RWPE2 (cell line): ENCODE measurements at regions not wholly inside any gene's neighbourhood (a gene's known extent, or its start where the extent isn't known, plus 50 kb on each side); places are given as distances from the start of the nearest gene placed in this dataset.

ENCODE experiments used
- ATAC-seq: fragments of 200-7000 bp; cut with Tn5 transposase; 3 replicates; pipeline ENCODE4 v1.9.1; 2021; ENCODE audit warnings: low read depth
- DNase-seq: peaks from one replicate; pipeline ENCODE4 v3.0.0-alpha.2; 2020; ENCODE audit warnings: low spot score
- H3K27ac ChIP-seq: fragments of 450-650 bp; 2 replicates; pipeline ENCODE4 v1.5.1; 2017; ENCODE audit warnings: mild to moderate bottlenecking; ENCODE audit not compliant: poor library complexity, severe bottlenecking
- H3K27me3 ChIP-seq: fragments of 250-450 bp; sonication (Bioruptor Pico); 2 replicates; pipeline ENCODE4 v1.5.1; 2021; ENCODE audit warnings: mild to moderate bottlenecking, moderate library complexity; ENCODE audit not compliant: insufficient read depth, poor library complexity, severe bottlenecking
- H3K36me3 ChIP-seq: fragments of 250-450 bp; sonication (Bioruptor Pico); 2 replicates; pipeline ENCODE4 v1.5.1; 2020; ENCODE audit warnings: low read depth, mild to moderate bottlenecking, moderate library complexity
- H3K4me1 ChIP-seq: fragments of 250-450 bp; sonication (Bioruptor Pico); 2 replicates; pipeline ENCODE4 v1.5.1; 2021; ENCODE audit warnings: mild to moderate bottlenecking, moderate library complexity; ENCODE audit not compliant: insufficient read depth, poor library complexity, severe bottlenecking
- H3K4me3 ChIP-seq: fragments of 250-450 bp; sonication (Bioruptor Pico); 2 replicates; pipeline ENCODE4 v1.5.1; 2021; ENCODE audit warnings: mild to moderate bottlenecking, moderate library complexity; ENCODE audit not compliant: severe bottlenecking
- H3K9me3 ChIP-seq: fragments of 250-450 bp; sonication (Bioruptor Pico); 2 replicates; pipeline ENCODE4 v1.5.1; 2021; ENCODE audit warnings: mild to moderate bottlenecking, moderate library complexity; ENCODE audit not compliant: severe bottlenecking
- CTCF ChIP-seq: fragments of 450-650 bp; IDR thresholded peaks from one replicate; pipeline ENCODE4 v1.5.1; 2017; ENCODE audit warnings: mild to moderate bottlenecking, moderate library complexity; ENCODE audit not compliant: poor library complexity, severe bottlenecking

- Histone ChIP-seq H3K4me1 (no peaks in the 10 kb centered on the region), H3K4me3 (no peak overlapping the region), H3K27ac (no peak overlapping the region), H3K36me3 (no peaks in the 10 kb centered on the region), H3K27me3 (peaks cover 43% of the 10 kb centered on the region), H3K9me3 (no peaks in the 10 kb centered on the region)
- ATAC-seq (no peak), DNase-seq (no peak)
- TF ChIP-seq CTCF, result no peak
Measured at GRCh38 chr6:168194732-168195567, 115.9 kb upstream of the FRMD1 start.

- TF ChIP-seq CTCF, result no peak
- ATAC-seq (no peak), DNase-seq (no peak)
- H3K36me3 ChIP-seq, result no peaks in the 10 kb centered on the region
- peaks cover 43% of the 10 kb centered on the region for H3K27me3 ChIP-seq
- H3K9me3 ChIP-seq, result no peaks in the 10 kb centered on the region
- H3K4me3 ChIP-seq, result no peak overlapping the region
- H3K4me1 ChIP-seq, result no peaks in the 10 kb centered on the region
- no peak overlapping the region for H3K27ac ChIP-seq
Measured at GRCh38 chr6:168193816-168194721, 115.1 kb upstream of the FRMD1 start.

GRCh38 chr6:168192901-168193815 is 114.1 kb upstream of the FRMD1 start:
- DNase-seq (no peak), ATAC-seq (no peak)
- H3K36me3 ChIP-seq, result no peaks in the 10 kb centered on the region
- H3K9me3 ChIP-seq, result no peaks in the 10 kb centered on the region
- no peak for TF ChIP-seq CTCF
- H3K27me3 ChIP-seq, result peaks cover 43% of the 10 kb centered on the region
- no peaks in the 10 kb centered on the region for H3K4me1 ChIP-seq
- no peak overlapping the region for H3K27ac ChIP-seq
- H3K4me3 ChIP-seq, result no peak overlapping the region

- Histone ChIP-seq H3K4me3 (no peak overlapping the region), H3K4me1 (no peaks in the 10 kb centered on the region), H3K27ac (no peak overlapping the region), H3K36me3 (no peaks in the 10 kb centered on the region), H3K9me3 (no peaks in the 10 kb centered on the region), H3K27me3 (peaks cover 43% of the 10 kb centered on the region)
- no peak for DNase-seq
- TF ChIP-seq CTCF, result no peak
- no peak for ATAC-seq
Measured at GRCh38 chr6:168192195-168192900, 113.3 kb upstream of the FRMD1 start.
